Keratinocyte (primary cell): ENCODE measurements at regions not wholly inside any gene's neighbourhood (a gene's known extent, or its start where the extent isn't known, plus 50 kb on each side); places are given as distances from the start of the nearest gene placed in this dataset.

Source experiments
- DNase-seq: peaks from one replicate; pipeline ENCODE4 v3.0.0-alpha.2; 2011; ENCODE audit warnings: low read depth, missing footprints, low spot score
- FAIRE-seq: peaks from 2 replicates; lab custom pipeline; 2011; peaks lifted over from hg19 to GRCh38; lab: Jason Lieb, UNC
- H2AFZ ChIP-seq: 2 replicates; pipeline ENCODE4 v1.6.0; 2012; ENCODE audit warnings: low read length, control low read depth, inconsistent platforms; ENCODE audit not compliant: control insufficient read depth
- H3K27ac ChIP-seq: 2 replicates; pipeline ENCODE4 v1.5.1; 2011; ENCODE audit warnings: low read length; ENCODE audit not compliant: control insufficient read depth, insufficient read depth
- H3K27me3 ChIP-seq: 3 replicates; pipeline ENCODE4 v1.6.0; 2011; ENCODE audit warnings: low read length; ENCODE audit not compliant: control insufficient read depth, insufficient read depth; ENCODE audit errors: extremely low read depth
- H3K36me3 ChIP-seq, 2 experiments: 2 replicates in 1 of 2; 3 replicates in 1 of 2; pipeline ENCODE4 v1.5.1; 2011; ENCODE audit warnings: low read length in 2 of 2, mild to moderate bottlenecking in 1 of 2; ENCODE audit not compliant: control insufficient read depth in 2 of 2, insufficient read depth in 2 of 2; ENCODE audit errors: extremely low read depth in 1 of 2
- H3K4me1 ChIP-seq: 3 replicates; pipeline ENCODE4 v1.5.1; 2011; ENCODE audit warnings: low read length; ENCODE audit not compliant: control insufficient read depth, insufficient read depth; ENCODE audit errors: extremely low read depth
- H3K4me2 ChIP-seq: 3 replicates; pipeline ENCODE4 v1.6.0; 2011; ENCODE audit warnings: low read depth, low read length; ENCODE audit not compliant: control insufficient read depth, insufficient read depth; ENCODE audit errors: extremely low read depth
- H3K4me3 ChIP-seq, 3 experiments: fragments of 200-600 bp in 1 of 3; sonication (generic) in 1 of 3; 2 replicates in 2 of 3; 3 replicates in 1 of 3; pipeline ENCODE4 v1.5.1; 2011 to 2016; ENCODE audit warnings: low read length in 3 of 3, mild to moderate bottlenecking in 3 of 3, control low read depth in 2 of 3, inconsistent platforms in 1 of 3, low read depth in 1 of 3, mixed read lengths in 1 of 3, mixed run types in 1 of 3, moderate library complexity in 1 of 3; ENCODE audit not compliant: control insufficient read depth in 2 of 3, insufficient read depth in 2 of 3; ENCODE audit errors: extremely low read depth in 1 of 3
- H3K79me2 ChIP-seq: 2 replicates; pipeline ENCODE4 v1.6.0; 2012; ENCODE audit warnings: low read length; ENCODE audit not compliant: control insufficient read depth, insufficient read depth
- H3K9ac ChIP-seq: 3 replicates; pipeline ENCODE4 v1.6.0; 2011; ENCODE audit warnings: low read length; ENCODE audit not compliant: control insufficient read depth, insufficient read depth; ENCODE audit errors: extremely low read depth
- H3K9me1 ChIP-seq: 3 replicates; pipeline ENCODE4 v1.6.0; 2011; ENCODE audit warnings: low read length; ENCODE audit not compliant: control insufficient read depth, insufficient read depth; ENCODE audit errors: extremely low read depth
- H3K9me3 ChIP-seq: 2 replicates; pipeline ENCODE4 v1.5.1; 2012; ENCODE audit warnings: low read depth, low read length; ENCODE audit not compliant: control insufficient read depth
- H4K20me1 ChIP-seq: 3 replicates; pipeline ENCODE4 v1.6.0; 2011; ENCODE audit warnings: low read length; ENCODE audit not compliant: control insufficient read depth, insufficient read depth; ENCODE audit errors: extremely low read depth
- EZH2 ChIP-seq: IDR thresholded peaks from one replicate; pipeline ENCODE4 v1.6.1; 2012; ENCODE audit warnings: inconsistent platforms, mild to moderate bottlenecking, low read length, moderate library complexity
- dilution Hi-C: fragments of 300-500 bp; cut with MboI; formaldehyde crosslinking; loops from one replicate; pipeline ENCODE4 v1.7.0; 2020; ENCODE audit warnings: low sequenced_read_pairs; ENCODE audit not compliant: extremely low pct_ligation_motif_present
- TF ChIP-seq, protein P1 (sequence below), 3 experiments: IDR thresholded peaks in 1 of 3; conservative IDR thresholded peaks in 1 of 3; optimal IDR thresholded peaks in 1 of 3; 2 replicates in 2 of 3; 3 replicates in 1 of 3; pipeline versions ENCODE3 to v1.5.1; 2011; ENCODE audit warnings: low read length in 3 of 3, mild to moderate bottlenecking in 3 of 3, moderate library complexity in 2 of 3, control low read depth in 1 of 3, inconsistent platforms in 1 of 3; ENCODE audit not compliant: insufficient read depth in 2 of 3; ENCODE audit errors: extremely low read depth in 1 of 3

DNA sequence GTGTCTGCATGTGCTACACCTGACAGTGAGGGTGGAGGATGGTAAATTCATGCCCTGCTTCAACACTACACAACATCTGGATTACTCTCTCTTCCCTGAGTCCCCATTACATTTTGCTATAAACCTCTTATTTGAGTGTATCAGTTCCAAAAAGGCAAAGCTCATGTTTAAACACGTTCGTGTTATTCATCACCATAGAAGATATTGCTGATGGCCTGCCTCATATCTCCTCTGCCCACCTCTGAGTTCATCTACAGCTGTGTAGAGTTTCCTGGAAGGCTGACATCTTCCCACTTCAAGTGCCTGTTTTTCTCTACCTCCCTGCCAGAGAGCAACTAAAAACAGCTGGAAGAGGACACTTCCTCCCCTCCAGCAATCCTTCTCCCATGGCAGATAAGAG lies 433.2 kb downstream of the ISL1 start:
- no peaks in the 10 kb centered on the region for H3K36me3 ChIP-seq

DNA sequence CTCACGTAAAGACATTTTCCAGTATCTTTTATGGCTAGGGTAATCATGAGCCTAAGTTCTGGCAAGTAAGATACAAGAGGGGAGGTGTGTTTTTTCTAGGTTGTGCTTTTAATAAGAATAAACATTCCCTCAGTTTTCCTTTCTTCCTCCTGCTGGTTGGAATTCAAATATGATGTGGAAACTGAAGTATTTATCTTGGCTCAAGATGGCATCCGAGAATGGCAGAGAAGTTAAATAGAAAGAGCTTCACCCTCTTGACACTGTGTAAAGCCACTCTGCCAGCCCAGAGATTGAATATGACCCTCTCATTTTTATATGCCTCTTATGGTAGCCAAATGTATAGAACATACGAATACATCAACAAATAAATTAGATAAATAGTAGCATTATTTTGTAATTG lies 438.4 kb downstream of the ISL1 start:
- Histone ChIP-seq H2AFZ (no peak overlapping the region), H3K4me3 (no peak overlapping the region), H3K4me1 (peaks cover 4% of the 10 kb centered on the region), H3K9me1 (no peaks in the 10 kb centered on the region), H3K27me3 (no peaks in the 10 kb centered on the region), H3K9me3 (no peaks in the 10 kb centered on the region), H3K79me2 (no peaks in the 10 kb centered on the region), H3K36me3 (no peaks in the 10 kb centered on the region), H3K9ac (no peak overlapping the region), H4K20me1 (no peaks in the 10 kb centered on the region), H3K27ac (no peak overlapping the region), H3K4me2 (no peak overlapping the region)
- TF ChIP-seq, protein P1, sequence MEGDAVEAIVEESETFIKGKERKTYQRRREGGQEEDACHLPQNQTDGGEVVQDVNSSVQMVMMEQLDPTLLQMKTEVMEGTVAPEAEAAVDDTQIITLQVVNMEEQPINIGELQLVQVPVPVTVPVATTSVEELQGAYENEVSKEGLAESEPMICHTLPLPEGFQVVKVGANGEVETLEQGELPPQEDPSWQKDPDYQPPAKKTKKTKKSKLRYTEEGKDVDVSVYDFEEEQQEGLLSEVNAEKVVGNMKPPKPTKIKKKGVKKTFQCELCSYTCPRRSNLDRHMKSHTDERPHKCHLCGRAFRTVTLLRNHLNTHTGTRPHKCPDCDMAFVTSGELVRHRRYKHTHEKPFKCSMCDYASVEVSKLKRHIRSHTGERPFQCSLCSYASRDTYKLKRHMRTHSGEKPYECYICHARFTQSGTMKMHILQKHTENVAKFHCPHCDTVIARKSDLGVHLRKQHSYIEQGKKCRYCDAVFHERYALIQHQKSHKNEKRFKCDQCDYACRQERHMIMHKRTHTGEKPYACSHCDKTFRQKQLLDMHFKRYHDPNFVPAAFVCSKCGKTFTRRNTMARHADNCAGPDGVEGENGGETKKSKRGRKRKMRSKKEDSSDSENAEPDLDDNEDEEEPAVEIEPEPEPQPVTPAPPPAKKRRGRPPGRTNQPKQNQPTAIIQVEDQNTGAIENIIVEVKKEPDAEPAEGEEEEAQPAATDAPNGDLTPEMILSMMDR (optimal IDR thresholded peaks at IDR 0.05 in 1 of 3, IDR thresholded peaks at IDR 0.05 in 1 of 3, conservative IDR thresholded peaks at IDR 0.05 in 1 of 3; ENCODE audit: extremely low read depth in 1 of 3, insufficient read depth in 2 of 3, low read length in 3 of 3): no peak
- no peak for TF ChIP-seq EZH2
- no peak for DNase-seq
- dilution Hi-C loops: no loop called here
- FAIRE-seq: no peak

More for the DNA sequence above, 433.2 kb downstream of the ISL1 start:
- Histone ChIP-seq H3K4me3 (no peak overlapping the region), H4K20me1 (no peaks in the 10 kb centered on the region), H3K27ac (peak overlapping the region; percentile 66), H3K9me1 (no peaks in the 10 kb centered on the region), H3K27me3 (no peaks in the 10 kb centered on the region), H3K4me1 (peaks cover 41% of the 10 kb centered on the region), H3K9me3 (no peaks in the 10 kb centered on the region), H3K9ac (no peak overlapping the region), H3K4me2 (peak overlapping the region; percentile 42), H2AFZ (peak overlapping the region; percentile 46), H3K79me2 (no peaks in the 10 kb centered on the region)
- FAIRE-seq: peak; percentile 91
- dilution Hi-C loops: no loop called here
- TF ChIP-seq EZH2: no peak
- TF ChIP-seq, protein P1 (optimal IDR thresholded peaks at IDR 0.05 in 1 of 3, IDR thresholded peaks at IDR 0.05 in 1 of 3, conservative IDR thresholded peaks at IDR 0.05 in 1 of 3; ENCODE audit: extremely low read depth in 1 of 3, insufficient read depth in 2 of 3, low read length in 3 of 3): no peak
- no peak for DNase-seq
